ENCODE measurements at regions not wholly inside any gene's neighbourhood (a gene's known extent, or its start where the extent isn't known, plus 50 kb on each side); places are given as distances from the start of the nearest gene placed in this dataset.

DNA sequence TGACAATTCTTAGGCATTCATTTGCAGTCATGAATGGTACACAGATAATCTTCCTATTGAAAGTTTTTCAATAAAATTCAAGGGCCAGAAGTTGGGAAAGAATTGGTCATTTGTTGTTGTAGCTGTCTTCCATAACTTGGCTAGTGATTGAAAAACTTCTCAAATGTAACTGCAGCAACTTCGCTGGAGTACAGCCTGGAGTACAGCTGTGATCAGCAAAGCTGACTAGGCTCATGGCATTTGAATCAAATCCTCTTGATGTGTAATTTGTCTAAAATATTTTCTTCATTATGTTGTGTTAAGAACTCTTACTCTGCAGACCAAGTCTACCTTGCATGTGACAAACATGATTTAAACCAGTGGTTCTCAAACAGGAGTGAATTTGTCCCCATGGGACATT, 226.5 kb upstream of the STEAP1 start:
- in situ Hi-C loops (cut with MboI) (no loop called here), intact Hi-C loops (cut with micrococcal nuclease) (no loop called here)
- Histone ChIP-seq H3K9me1 (ENCODE audit: control insufficient read depth, insufficient read depth, low read length) (no peaks in the 10 kb centered on the region), H3K36me3 (ENCODE audit: control insufficient read depth, insufficient read depth, low read length) (no peaks in the 10 kb centered on the region), H3K9ac (ENCODE audit: insufficient read depth in 1 of 2, low read depth in 2 of 2, low read length in 2 of 2) (no peak overlapping the region), H3K9me3 (replicated peaks; ENCODE audit: control insufficient read depth, insufficient read depth, low read depth, low read length) (no peaks in the 10 kb centered on the region; the same call in 1 of the 2 replicates), H3K4me3 (no peak overlapping the region), H3K79me2 (ENCODE audit: control insufficient read depth, insufficient read depth, low read length) (no peaks in the 10 kb centered on the region), H4K20me1 (replicated peaks; ENCODE audit: control insufficient read depth, insufficient read depth, low read length) (no peaks in the 10 kb centered on the region), H3K27ac (ENCODE audit: extremely low read depth, low read depth, low read length) (no peak overlapping the region), H3K27me3 (ENCODE audit: control insufficient read depth in 2 of 2, insufficient read depth in 2 of 2, low read length in 2 of 2) (no peaks in the 10 kb centered on the region), H3K4me2 (ENCODE audit: insufficient read depth, low read length) (no peak overlapping the region), H2AFZ (ENCODE audit: low read depth, low read length) (no peak overlapping the region), H3K4me1 (replicated peaks in 1 of 2; ENCODE audit: control insufficient read depth in 2 of 2, insufficient read depth in 2 of 2, low read length in 2 of 2) (no peaks in the 10 kb centered on the region)
- ChIA-PET POLR2A (no interaction called here), CTCF (ENCODE audit: low intra/inter-chr PET ratio) (no interaction called here)
- FAIRE-seq, result no peak
- ATAC-seq, result no peak
- no peak for DNase-seq (ENCODE audit: extremely low read depth in 1 of 4, low spot score in 3 of 4)
- no TSS peak for BruUV-seq (replicated peaks)
- 0% methylated on average over 1 of the region's 1 CpG for WGBS (ENCODE audit: insufficient coverage, low coverage, missing lambda C conversion rate)
- no peak for TF ChIP-seq RAD51 (IDR thresholded peaks at IDR 0.05; ENCODE audit: borderline replicate concordance, low read depth)
- TF ChIP-seq ZNF253 (CRISPR knock-in tag; conservative IDR thresholded peaks at IDR 0.05), result no peak
- TF ChIP-seq, protein P1, sequence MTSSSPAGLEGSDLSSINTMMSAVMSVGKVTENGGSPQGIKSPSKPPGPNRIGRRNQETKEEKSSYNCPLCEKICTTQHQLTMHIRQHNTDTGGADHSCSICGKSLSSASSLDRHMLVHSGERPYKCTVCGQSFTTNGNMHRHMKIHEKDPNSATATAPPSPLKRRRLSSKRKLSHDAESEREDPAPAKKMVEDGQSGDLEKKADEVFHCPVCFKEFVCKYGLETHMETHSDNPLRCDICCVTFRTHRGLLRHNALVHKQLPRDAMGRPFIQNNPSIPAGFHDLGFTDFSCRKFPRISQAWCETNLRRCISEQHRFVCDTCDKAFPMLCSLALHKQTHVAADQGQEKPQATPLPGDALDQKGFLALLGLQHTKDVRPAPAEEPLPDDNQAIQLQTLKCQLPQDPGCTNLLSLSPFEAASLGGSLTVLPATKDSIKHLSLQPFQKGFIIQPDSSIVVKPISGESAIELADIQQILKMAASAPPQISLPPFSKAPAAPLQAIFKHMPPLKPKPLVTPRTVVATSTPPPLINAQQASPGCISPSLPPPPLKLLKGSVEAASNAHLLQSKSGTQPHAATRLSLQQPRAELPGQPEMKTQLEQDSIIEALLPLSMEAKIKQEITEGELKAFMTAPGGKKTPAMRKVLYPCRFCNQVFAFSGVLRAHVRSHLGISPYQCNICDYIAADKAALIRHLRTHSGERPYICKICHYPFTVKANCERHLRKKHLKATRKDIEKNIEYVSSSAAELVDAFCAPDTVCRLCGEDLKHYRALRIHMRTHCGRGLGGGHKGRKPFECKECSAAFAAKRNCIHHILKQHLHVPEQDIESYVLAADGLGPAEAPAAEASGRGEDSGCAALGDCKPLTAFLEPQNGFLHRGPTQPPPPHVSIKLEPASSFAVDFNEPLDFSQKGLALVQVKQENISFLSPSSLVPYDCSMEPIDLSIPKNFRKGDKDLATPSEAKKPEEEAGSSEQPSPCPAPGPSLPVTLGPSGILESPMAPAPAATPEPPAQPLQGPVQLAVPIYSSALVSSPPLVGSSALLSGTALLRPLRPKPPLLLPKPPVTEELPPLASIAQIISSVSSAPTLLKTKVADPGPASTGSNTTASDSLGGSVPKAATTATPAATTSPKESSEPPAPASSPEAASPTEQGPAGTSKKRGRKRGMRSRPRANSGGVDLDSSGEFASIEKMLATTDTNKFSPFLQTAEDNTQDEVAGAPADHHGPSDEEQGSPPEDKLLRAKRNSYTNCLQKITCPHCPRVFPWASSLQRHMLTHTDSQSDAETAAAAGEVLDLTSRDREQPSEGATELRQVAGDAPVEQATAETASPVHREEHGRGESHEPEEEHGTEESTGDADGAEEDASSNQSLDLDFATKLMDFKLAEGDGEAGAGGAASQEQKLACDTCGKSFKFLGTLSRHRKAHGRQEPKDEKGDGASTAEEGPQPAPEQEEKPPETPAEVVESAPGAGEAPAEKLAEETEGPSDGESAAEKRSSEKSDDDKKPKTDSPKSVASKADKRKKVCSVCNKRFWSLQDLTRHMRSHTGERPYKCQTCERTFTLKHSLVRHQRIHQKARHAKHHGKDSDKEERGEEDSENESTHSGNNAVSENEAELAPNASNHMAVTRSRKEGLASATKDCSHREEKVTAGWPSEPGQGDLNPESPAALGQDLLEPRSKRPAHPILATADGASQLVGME (CRISPR knock-in tag; IDR thresholded peaks at IDR 0.05), result no peak
- TF ChIP-seq ETV5 (CRISPR knock-in tag; IDR thresholded peaks at IDR 0.05; ENCODE audit: low read depth), result no peak
- TF ChIP-seq FOXM1 (IDR thresholded peaks at IDR 0.05; ENCODE audit: low read depth), result no peak
- no peak for TF ChIP-seq FOXM1 (CRISPR knock-in tag; IDR thresholded peaks at IDR 0.05; ENCODE audit: low read depth)
- no peak for TF ChIP-seq ZNF24 (IDR thresholded peaks at IDR 0.05)
- no peak for TF ChIP-seq BRD9 (IDR thresholded peaks at IDR 0.05; ENCODE audit: low read depth, partially characterized antibody)
- no peak for TF ChIP-seq PHF21A (IDR thresholded peaks at IDR 0.05; ENCODE audit: borderline replicate concordance, low read depth)
- TF ChIP-seq, protein P2, sequence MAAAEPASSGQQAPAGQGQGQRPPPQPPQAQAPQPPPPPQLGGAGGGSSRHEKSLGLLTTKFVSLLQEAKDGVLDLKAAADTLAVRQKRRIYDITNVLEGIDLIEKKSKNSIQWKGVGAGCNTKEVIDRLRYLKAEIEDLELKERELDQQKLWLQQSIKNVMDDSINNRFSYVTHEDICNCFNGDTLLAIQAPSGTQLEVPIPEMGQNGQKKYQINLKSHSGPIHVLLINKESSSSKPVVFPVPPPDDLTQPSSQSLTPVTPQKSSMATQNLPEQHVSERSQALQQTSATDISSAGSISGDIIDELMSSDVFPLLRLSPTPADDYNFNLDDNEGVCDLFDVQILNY (CRISPR knock-in tag; IDR thresholded peaks at IDR 0.05), result no peak
- TF ChIP-seq IRF2 (CRISPR knock-in tag; IDR thresholded peaks at IDR 0.05), result no peak
- TF ChIP-seq, protein P3, sequence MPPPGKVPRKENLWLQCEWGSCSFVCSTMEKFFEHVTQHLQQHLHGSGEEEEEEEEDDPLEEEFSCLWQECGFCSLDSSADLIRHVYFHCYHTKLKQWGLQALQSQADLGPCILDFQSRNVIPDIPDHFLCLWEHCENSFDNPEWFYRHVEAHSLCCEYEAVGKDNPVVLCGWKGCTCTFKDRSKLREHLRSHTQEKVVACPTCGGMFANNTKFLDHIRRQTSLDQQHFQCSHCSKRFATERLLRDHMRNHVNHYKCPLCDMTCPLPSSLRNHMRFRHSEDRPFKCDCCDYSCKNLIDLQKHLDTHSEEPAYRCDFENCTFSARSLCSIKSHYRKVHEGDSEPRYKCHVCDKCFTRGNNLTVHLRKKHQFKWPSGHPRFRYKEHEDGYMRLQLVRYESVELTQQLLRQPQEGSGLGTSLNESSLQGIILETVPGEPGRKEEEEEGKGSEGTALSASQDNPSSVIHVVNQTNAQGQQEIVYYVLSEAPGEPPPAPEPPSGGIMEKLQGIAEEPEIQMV (tag; conservative IDR thresholded peaks at IDR 0.05; ENCODE audit: low read depth), result no peak
- TF ChIP-seq POU5F1 (IDR thresholded peaks at IDR 0.05; ENCODE audit: borderline replicate concordance, low read depth, low read length, partially characterized antibody), result no peak
- TF ChIP-seq, protein P4, sequence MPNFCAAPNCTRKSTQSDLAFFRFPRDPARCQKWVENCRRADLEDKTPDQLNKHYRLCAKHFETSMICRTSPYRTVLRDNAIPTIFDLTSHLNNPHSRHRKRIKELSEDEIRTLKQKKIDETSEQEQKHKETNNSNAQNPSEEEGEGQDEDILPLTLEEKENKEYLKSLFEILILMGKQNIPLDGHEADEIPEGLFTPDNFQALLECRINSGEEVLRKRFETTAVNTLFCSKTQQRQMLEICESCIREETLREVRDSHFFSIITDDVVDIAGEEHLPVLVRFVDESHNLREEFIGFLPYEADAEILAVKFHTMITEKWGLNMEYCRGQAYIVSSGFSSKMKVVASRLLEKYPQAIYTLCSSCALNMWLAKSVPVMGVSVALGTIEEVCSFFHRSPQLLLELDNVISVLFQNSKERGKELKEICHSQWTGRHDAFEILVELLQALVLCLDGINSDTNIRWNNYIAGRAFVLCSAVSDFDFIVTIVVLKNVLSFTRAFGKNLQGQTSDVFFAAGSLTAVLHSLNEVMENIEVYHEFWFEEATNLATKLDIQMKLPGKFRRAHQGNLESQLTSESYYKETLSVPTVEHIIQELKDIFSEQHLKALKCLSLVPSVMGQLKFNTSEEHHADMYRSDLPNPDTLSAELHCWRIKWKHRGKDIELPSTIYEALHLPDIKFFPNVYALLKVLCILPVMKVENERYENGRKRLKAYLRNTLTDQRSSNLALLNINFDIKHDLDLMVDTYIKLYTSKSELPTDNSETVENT (CRISPR knock-in tag; IDR thresholded peaks at IDR 0.05), result no peak

Measured in K562 (cell line).